ENCODE measurements at regions not wholly inside any gene's neighbourhood (a gene's known extent, or its start where the extent isn't known, plus 50 kb on each side); places are given as distances from the start of the nearest gene placed in this dataset.

DNA sequence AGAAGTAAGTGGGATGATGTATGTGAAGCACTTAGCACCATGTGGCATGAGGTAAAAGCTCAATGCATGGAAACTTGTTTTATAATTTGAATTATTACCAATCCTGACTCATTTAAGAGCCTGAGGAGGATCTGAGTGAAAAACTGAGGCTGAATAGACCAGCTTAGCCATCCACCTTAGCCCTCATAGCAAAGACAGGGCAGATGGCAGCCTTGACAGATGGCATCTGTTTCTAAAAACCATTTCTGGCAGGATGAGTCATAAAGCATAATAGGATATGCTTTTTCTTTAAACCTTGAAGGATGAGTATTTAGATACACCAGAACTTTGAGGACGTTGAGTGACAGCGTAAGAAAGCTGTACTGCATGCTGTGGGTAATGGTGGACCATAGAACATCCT lies 61.0 kb upstream of the NAV2 start:
- TF ChIP-seq POLR2AphosphoS5 (IDR thresholded peaks at IDR 0.05; ENCODE audit: borderline replicate concordance, low read depth, low read length) = no peak
- TF ChIP-seq EZH2 (IDR thresholded peaks at IDR 0.05) = no peak
- no peak for TF ChIP-seq FOXP2 (optimal IDR thresholded peaks at IDR 0.05; ENCODE audit: control extremely low read depth, extremely low read length, insufficient read depth)
